Endothelial cell of umbilical vein (primary cell): ENCODE measurements at regions not wholly inside any gene's neighbourhood (a gene's known extent, or its start where the extent isn't known, plus 50 kb on each side); places are given as distances from the start of the nearest gene placed in this dataset.
"Not testable (repeated sequence)": the region's sequence is repeated elsewhere in the genome, so short reads cannot be mapped to it uniquely, and the experiment has no call there.

Experiments used
- CTCF ChIP-seq, 2 donors: IDR thresholded peaks; 1 replicate in 1 of 2; 2 replicates in 1 of 2; pipeline ENCODE4 v1.5.1; 2011; ENCODE audit warnings: low read length in 2 of 2, mild to moderate bottlenecking in 2 of 2, moderate library complexity in 2 of 2, control low read depth in 1 of 2, inconsistent platforms in 1 of 2, low read depth in 1 of 2; ENCODE audit not compliant: insufficient read depth in 1 of 2; ENCODE audit errors: extremely low read depth in 1 of 2
- EZH2 ChIP-seq: IDR thresholded peaks from 2 replicates; pipeline ENCODE4 v1.6.1; 2012; ENCODE audit warnings: borderline replicate concordance, low read depth, mild to moderate bottlenecking, moderate library complexity, low read length, inconsistent platforms; ENCODE audit not compliant: severe bottlenecking
- FOS ChIP-seq: IDR thresholded peaks from 2 replicates; pipeline ENCODE4 v1.6.1; 2011; ENCODE audit warnings: mild to moderate bottlenecking, low read length, moderate library complexity, borderline replicate concordance; ENCODE audit not compliant: insufficient read depth
- MAX ChIP-seq: IDR thresholded peaks from 2 replicates; pipeline ENCODE4 v1.6.1; 2011; ENCODE audit not compliant: insufficient read depth, insufficient read length
- MYC ChIP-seq: IDR thresholded peaks from one replicate; pipeline ENCODE4 v1.6.1; 2011; ENCODE audit warnings: mild to moderate bottlenecking, low read depth, low read length
- POLR2A ChIP-seq: IDR thresholded peaks from 2 replicates; pipeline ENCODE4 v1.6.1; 2012; ENCODE audit warnings: low read depth, mild to moderate bottlenecking, control low read depth, low read length
- POLR2AphosphoS5 ChIP-seq: IDR thresholded peaks from 2 replicates; pipeline ENCODE4 v1.6.1; 2012; ENCODE audit warnings: low read depth, mild to moderate bottlenecking, control low read depth, low read length, moderate library complexity; ENCODE audit not compliant: insufficient read depth

- not testable (repeated sequence) for TF ChIP-seq EZH2; CTCF (IDR thresholded peaks at IDR 0.05; ENCODE audit: extremely low read depth in 1 of 2, insufficient read depth in 1 of 2, low read depth in 1 of 2, low read length in 2 of 2); MYC; POLR2AphosphoS5; POLR2A; FOS; MAX
Measured at GRCh38 chr5:66293851-66294250, 149.8 kb downstream of the SREK1 start.
